ENCODE measurements at regions not wholly inside any gene's neighbourhood (a gene's known extent, or its start where the extent isn't known, plus 50 kb on each side); places are given as distances from the start of the nearest gene placed in this dataset.
A peak's percentile ranks its signal among the peaks of the same experiment; 100 is the strongest.

DNA sequence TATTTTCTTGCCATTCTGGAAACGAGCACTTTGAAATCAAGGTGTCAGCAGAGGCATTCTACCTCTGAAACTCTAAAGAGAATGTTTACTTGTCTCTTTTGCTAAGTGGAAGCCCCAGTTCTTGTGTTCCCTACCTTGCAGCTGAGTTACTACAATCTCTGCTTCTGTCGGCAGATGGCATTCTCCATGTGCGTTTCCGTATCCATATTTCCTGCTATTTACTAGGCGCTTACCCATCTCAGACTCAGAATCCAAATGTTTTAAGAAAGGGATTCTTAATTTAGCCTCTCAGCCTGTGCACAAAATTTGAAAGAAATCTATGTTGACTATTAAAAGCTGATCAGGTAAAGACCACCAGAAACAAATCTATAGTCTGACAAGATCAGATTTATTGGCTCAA lies 221.3 kb upstream of the FTMT start:
- WGBS, 5 donors = 23 to 41% (median 29%) methylated on average over 5 of the region's 5 CpGs
- Histone ChIP-seq H3K27me3 (no peaks in the 10 kb centered on the region), H3K27ac (no peak overlapping the region), H3K36me3 (no peaks in the 10 kb centered on the region), H3K4me1 (no peaks in the 10 kb centered on the region), H3K9me3 (no peaks in the 10 kb centered on the region), H3K4me3 (no peak overlapping the region)
- intact Hi-C loops (cut with DNase I; ENCODE audit: low total_unique reads) = no loop called here
- peak in 1 of 7 experiments; percentile 6 for TF ChIP-seq CTCF (IDR thresholded peaks at IDR 0.05)
- TF ChIP-seq EP300 (IDR thresholded peaks at IDR 0.05) = no peak
- DNase-seq = peak in 1 of 2 donors; percentile 64

- intact Hi-C loops (cut with DNase I; ENCODE audit: low total_unique reads) = no loop called here
Measured at GRCh38 chr5:121634946-121635345, 216.7 kb upstream of the FTMT start.

GRCh38 chr5:121638126-121638525 lies 213.6 kb upstream of the FTMT start:
- Histone ChIP-seq H3K9me3 (no peaks in the 10 kb centered on the region), H3K27ac (no peak overlapping the region), H3K4me3 (no peak overlapping the region), H3K36me3 (no peaks in the 10 kb centered on the region), H3K4me1 (no peaks in the 10 kb centered on the region), H3K27me3 (no peaks in the 10 kb centered on the region)
- TF ChIP-seq POLR2A (IDR thresholded peaks at IDR 0.05) (no peak), CTCF (IDR thresholded peaks at IDR 0.05) (no peak), EP300 (IDR thresholded peaks at IDR 0.05) (no peak), POLR2AphosphoS5 (IDR thresholded peaks at IDR 0.05) (no peak)
- WGBS, 5 donors = 68 to 86% (median 84%) methylated on average over 2 of the region's 2 CpGs
- intact Hi-C loops (cut with DNase I; ENCODE audit: low total_unique reads) = no loop called here
- DNase-seq = no peak

More at GRCh38 chr5:121634946-121635345, 216.7 kb upstream of the FTMT start:
- DNase-seq = no peak
- no peaks in the 10 kb centered on the region for H3K9me3 ChIP-seq
- 53 to 62% (median 59%) methylated on average over 2 of the region's 2 CpGs for WGBS, 5 donors
- H3K4me1 ChIP-seq = no peaks in the 10 kb centered on the region
- no peaks in the 10 kb centered on the region for H3K36me3 ChIP-seq
- TF ChIP-seq POLR2AphosphoS5 (IDR thresholded peaks at IDR 0.05) (no peak), CTCF (IDR thresholded peaks at IDR 0.05) (no peak), EP300 (IDR thresholded peaks at IDR 0.05) (no peak), POLR2A (IDR thresholded peaks at IDR 0.05) (no peak)
- H3K27ac ChIP-seq = no peak overlapping the region
- H3K4me3 ChIP-seq = no peak overlapping the region
- no peaks in the 10 kb centered on the region for H3K27me3 ChIP-seq

DNA sequence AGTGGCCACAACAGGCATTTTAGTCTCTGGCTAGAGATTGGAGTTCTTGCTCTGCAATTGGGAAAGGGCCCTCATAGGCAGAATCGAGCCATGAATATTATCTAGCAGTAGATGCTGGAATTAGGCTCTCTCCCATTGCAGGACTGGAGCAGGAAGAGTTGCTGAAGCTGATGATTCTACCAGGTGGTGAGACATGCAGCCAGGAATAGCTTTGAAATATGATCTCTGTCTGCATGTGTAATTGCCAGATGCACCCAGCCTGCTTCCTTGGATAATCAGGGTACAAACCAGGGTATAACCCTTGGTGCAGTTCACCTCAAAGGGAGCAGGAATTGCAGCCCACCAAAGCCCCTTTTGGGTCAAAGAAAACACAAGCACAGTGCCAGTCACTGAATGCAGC lies 211.4 kb upstream of the FTMT start:
- Histone ChIP-seq H3K27me3 (no peaks in the 10 kb centered on the region), H3K36me3 (no peaks in the 10 kb centered on the region), H3K9me3 (no peaks in the 10 kb centered on the region), H3K27ac (no peak overlapping the region), H3K4me3 (no peak overlapping the region), H3K4me1 (no peaks in the 10 kb centered on the region)
- TF ChIP-seq CTCF (IDR thresholded peaks at IDR 0.05) (no peak), POLR2AphosphoS5 (IDR thresholded peaks at IDR 0.05) (no peak), EP300 (IDR thresholded peaks at IDR 0.05) (no peak), POLR2A (IDR thresholded peaks at IDR 0.05) (no peak)
- DNase-seq = no peak
- intact Hi-C loops (cut with DNase I; ENCODE audit: low total_unique reads) = no loop called here
- WGBS, 5 donors = 52 to 92% (median 71%) methylated on average over 1 of the region's 1 CpG
